Gastroesophageal sphincter (tissue), 4 donors: ENCODE measurements at regions not wholly inside any gene's neighbourhood (a gene's known extent, or its start where the extent isn't known, plus 50 kb on each side); places are given as distances from the start of the nearest gene placed in this dataset.

Source experiments
- ATAC-seq: fragments of 150-250 bp; one replicate; pipeline ENCODE4 v1.9.1; 2016; ENCODE audit warnings: mild to moderate bottlenecking, moderate library complexity
- H3K27ac ChIP-seq, 4 donors: fragments of 200-600 bp; sonication (generic) in 3 of 4; 1 replicate in 3 of 4; 2 replicates in 1 of 4; pipeline ENCODE4 v1.5.1; 2016 to 2019
- H3K27me3 ChIP-seq: fragments of 200-600 bp; sonication (generic); one replicate; pipeline ENCODE4 v1.5.1; 2019
- H3K36me3 ChIP-seq, 2 donors: fragments of 200-600 bp; sonication (generic); one replicate each; pipeline ENCODE4 v1.5.1; 2019; ENCODE audit warnings: control low read depth in 1 of 2
- H3K4me1 ChIP-seq, 3 donors: fragments of 200-600 bp; sonication (generic); 1 replicate in 2 of 3; 2 replicates in 1 of 3; pipeline ENCODE4 v1.5.1; 2016 to 2019; ENCODE audit warnings: control low read depth in 2 of 3
- H3K4me3 ChIP-seq, 2 donors: fragments of 200-600 bp; sonication (generic); one replicate each; pipeline ENCODE4 v1.5.1; 2019; ENCODE audit warnings: mild to moderate bottlenecking in 1 of 2, moderate library complexity in 1 of 2
- H3K9me3 ChIP-seq, 3 donors: fragments of 200-600 bp; sonication (generic); one replicate each; pipeline ENCODE4 v1.5.1; 2017 to 2019; ENCODE audit warnings: control low read depth in 2 of 3
- EP300 ChIP-seq: sonication (generic); formaldehyde crosslinking; IDR thresholded peaks from one replicate; pipeline ENCODE4 v1.6.1; 2017; ENCODE audit warnings: antibody characterized with exemption, mild to moderate bottlenecking
- POLR2A ChIP-seq, 2 donors: fragments of 450-650 bp; IDR thresholded peaks; one replicate each; pipeline ENCODE4 v1.6.1; 2017; ENCODE audit warnings: antibody characterized with exemption in 2 of 2, mild to moderate bottlenecking in 2 of 2, moderate library complexity in 1 of 2
- POLR2AphosphoS5 ChIP-seq: sonication (generic); formaldehyde crosslinking; IDR thresholded peaks from one replicate; pipeline ENCODE4 v1.6.1; 2017; ENCODE audit warnings: antibody characterized with exemption
- WGBS, 2 donors: methylation state at CpG; one replicate each; pipeline ENCODE4 v1.1.5; 2018; ENCODE audit warnings: low coverage in 1 of 2; 5-methylcytosine and 5-hydroxymethylcytosine counted together
- TF ChIP-seq, protein P1 (sequence below), 4 experiments: fragments of 200-600 bp in 2 of 4; fragments of 450-650 bp in 2 of 4; sonication (generic) in 1 of 4; IDR thresholded peaks; one replicate each; pipeline ENCODE4 v1.5.1; 2017 to 2019; ENCODE audit warnings: antibody characterized with exemption in 4 of 4, mild to moderate bottlenecking in 2 of 4, moderate library complexity in 2 of 4

DNA sequence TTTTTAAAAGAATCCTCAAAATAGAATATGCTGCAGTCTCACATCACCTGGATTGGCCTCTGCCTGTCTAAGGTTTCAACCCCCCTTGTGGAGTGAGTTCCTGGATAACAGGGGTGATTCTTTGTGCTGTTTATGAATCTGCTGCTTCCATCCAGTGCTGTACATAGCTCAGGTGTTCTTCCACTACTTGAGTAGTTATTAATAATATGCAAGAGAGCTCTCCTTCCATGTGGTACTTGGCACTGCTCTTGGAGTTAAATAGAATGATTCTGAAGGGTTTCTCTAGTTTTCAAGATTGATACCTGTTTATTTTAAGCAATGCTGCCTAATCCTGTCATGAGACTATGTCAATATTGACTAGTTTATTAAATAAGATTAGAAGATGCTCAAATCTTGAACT lies 273.6 kb downstream of the RDH14 start:
- TF ChIP-seq EP300 (no peak), POLR2AphosphoS5 (no peak)
- TF ChIP-seq, protein P1, sequence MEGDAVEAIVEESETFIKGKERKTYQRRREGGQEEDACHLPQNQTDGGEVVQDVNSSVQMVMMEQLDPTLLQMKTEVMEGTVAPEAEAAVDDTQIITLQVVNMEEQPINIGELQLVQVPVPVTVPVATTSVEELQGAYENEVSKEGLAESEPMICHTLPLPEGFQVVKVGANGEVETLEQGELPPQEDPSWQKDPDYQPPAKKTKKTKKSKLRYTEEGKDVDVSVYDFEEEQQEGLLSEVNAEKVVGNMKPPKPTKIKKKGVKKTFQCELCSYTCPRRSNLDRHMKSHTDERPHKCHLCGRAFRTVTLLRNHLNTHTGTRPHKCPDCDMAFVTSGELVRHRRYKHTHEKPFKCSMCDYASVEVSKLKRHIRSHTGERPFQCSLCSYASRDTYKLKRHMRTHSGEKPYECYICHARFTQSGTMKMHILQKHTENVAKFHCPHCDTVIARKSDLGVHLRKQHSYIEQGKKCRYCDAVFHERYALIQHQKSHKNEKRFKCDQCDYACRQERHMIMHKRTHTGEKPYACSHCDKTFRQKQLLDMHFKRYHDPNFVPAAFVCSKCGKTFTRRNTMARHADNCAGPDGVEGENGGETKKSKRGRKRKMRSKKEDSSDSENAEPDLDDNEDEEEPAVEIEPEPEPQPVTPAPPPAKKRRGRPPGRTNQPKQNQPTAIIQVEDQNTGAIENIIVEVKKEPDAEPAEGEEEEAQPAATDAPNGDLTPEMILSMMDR (IDR thresholded peaks at IDR 0.05), result no peak
- Histone ChIP-seq H3K4me1 (no peaks in the 10 kb centered on the region), H3K27me3 (no peaks in the 10 kb centered on the region), H3K36me3 (no peaks in the 10 kb centered on the region), H3K27ac (no peak overlapping the region), H3K4me3 (no peak overlapping the region), H3K9me3 (no peaks in the 10 kb centered on the region)
- no peak for ATAC-seq

GRCh38 chr2:18284331-18284730 lies 276.1 kb downstream of the RDH14 start:
- TF ChIP-seq POLR2AphosphoS5, result no peak
- TF ChIP-seq POLR2A (IDR thresholded peaks at IDR 0.05), result no peak
- no peak for TF ChIP-seq EP300
- TF ChIP-seq, protein P1 (IDR thresholded peaks at IDR 0.05), result no peak
- Histone ChIP-seq H3K9me3 (no peaks in the 10 kb centered on the region), H3K4me1 (no peaks in the 10 kb centered on the region), H3K27ac (no peak overlapping the region), H3K27me3 (no peaks in the 10 kb centered on the region), H3K36me3 (no peaks in the 10 kb centered on the region), H3K4me3 (no peak overlapping the region)
- WGBS, 2 donors, result 82 to 94% methylated on average over 2 to 4 of the region's 4 CpGs
- no peak for ATAC-seq

DNA sequence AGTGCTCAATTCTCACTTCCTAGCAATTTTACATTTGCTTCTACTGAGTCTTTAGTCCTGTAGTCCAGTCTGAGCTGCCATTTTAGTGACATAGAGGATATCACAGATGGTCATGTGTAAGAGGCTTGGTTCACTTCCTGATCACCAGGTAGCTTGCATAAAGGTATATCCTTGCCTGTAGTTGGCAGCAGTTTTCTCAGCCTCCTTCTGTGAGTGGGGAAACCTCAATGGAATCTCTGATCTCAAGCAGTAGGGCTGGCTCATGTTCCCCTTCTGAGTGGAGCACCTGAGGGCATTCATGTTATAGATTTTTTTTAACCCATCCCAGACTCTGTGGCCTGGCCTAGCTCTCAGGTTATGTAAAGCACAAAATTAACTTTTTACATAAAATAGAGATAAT lies 278.4 kb downstream of the RDH14 start:
- no peak for ATAC-seq
- Histone ChIP-seq H3K27ac (no peak overlapping the region), H3K27me3 (no peaks in the 10 kb centered on the region), H3K9me3 (no peaks in the 10 kb centered on the region), H3K4me3 (no peak overlapping the region), H3K36me3 (no peaks in the 10 kb centered on the region), H3K4me1 (no peaks in the 10 kb centered on the region)
- TF ChIP-seq POLR2AphosphoS5 (no peak), POLR2A (IDR thresholded peaks at IDR 0.05) (no peak), EP300 (no peak)
- TF ChIP-seq, protein P1 (IDR thresholded peaks at IDR 0.05), result no peak

DNA sequence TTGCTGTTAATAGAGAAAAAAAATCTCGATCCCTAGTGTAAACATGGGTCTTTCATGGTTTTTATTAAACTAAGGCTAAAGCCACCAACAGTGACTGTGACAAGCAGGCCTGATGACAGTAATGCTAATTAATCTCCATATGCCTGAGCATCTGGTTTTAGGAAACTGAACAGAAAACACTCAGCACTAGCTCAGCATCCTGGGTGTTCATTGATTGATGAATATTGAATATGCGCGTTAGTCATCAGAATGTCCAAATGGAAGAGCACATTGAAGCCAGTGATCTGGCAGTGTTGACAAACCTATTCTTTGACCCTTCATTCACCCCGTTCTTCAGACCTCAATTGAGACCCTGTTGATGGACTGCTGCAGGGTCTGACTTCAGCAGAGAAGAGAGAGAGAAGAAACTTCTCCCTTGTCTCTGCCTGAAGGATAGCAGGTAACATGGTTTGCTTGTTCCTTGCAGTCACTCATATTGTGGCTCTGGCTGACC lies 283.8 kb downstream of the RDH14 start:
- Histone ChIP-seq H3K4me1 (no peaks in the 10 kb centered on the region), H3K4me3 (no peak overlapping the region), H3K27ac (no peak overlapping the region), H3K27me3 (no peaks in the 10 kb centered on the region), H3K9me3 (peaks cover 0 to 5% (median 0%) of the 10 kb centered on the region in 3 donors), H3K36me3 (no peaks in the 10 kb centered on the region)
- no peak for ATAC-seq
- TF ChIP-seq POLR2AphosphoS5, result no peak
- no peak for TF ChIP-seq EP300
- TF ChIP-seq, protein P1 (IDR thresholded peaks at IDR 0.05), result no peak
- TF ChIP-seq POLR2A (IDR thresholded peaks at IDR 0.05), result no peak
- 43 to 61% methylated on average over 1 to 4 of the region's 4 CpGs for WGBS, 2 donors

- no peak for ATAC-seq
- peaks cover 0 to 5% (median 0%) of the 10 kb centered on the region in 3 donors for H3K9me3 ChIP-seq
- no peaks in the 10 kb centered on the region for H3K4me1 ChIP-seq
- H3K4me3 ChIP-seq, result no peak overlapping the region
- H3K36me3 ChIP-seq, result no peaks in the 10 kb centered on the region
- TF ChIP-seq POLR2A (IDR thresholded peaks at IDR 0.05) (no peak), EP300 (no peak), POLR2AphosphoS5 (no peak)
- TF ChIP-seq, protein P1 (IDR thresholded peaks at IDR 0.05), result no peak
- no peak overlapping the region for H3K27ac ChIP-seq
- no peaks in the 10 kb centered on the region for H3K27me3 ChIP-seq
Observed at GRCh38 chr2:18273205-18273604, 287.2 kb downstream of the RDH14 start.
